NCI-H187 treated with DMSO at 0.1 percent for 48 hours (cell line): ENCODE measurements at regions not wholly inside any gene's neighbourhood (a gene's known extent, or its start where the extent isn't known, plus 50 kb on each side); places are given as distances from the start of the nearest gene placed in this dataset.
"Not testable (repeated sequence)": the region's sequence is repeated elsewhere in the genome, so short reads cannot be mapped to it uniquely, and the experiment has no call there.

Experiments
- DNase-seq: peaks from one replicate; lab custom pipeline; 2025; lab: John Stamatoyannopoulos, UW

DNA sequence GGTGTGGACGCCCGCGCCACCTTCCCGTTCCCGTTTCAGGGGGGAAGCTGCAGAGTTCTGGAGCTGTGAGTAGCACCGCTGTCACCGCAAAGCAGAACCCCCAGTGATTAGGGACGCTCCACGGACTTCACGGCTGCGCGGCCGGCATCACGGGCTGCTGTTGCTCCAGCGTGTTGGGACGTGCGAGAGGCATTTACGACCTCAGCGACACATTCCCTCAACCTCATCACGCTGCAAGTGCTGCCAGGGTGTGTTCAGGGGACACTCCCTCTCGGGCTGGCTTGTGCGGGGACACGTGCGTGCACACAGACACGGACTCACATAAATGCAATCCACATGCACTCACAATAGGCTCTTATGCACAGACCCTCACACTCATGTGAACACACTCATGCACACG is 187.9 kb downstream of the NPIPB11 start:
- not testable (repeated sequence) for DNase-seq

GRCh38 chr16:29218171-29218570 is 188.3 kb downstream of the NPIPB11 start:
- DNase-seq = not testable (repeated sequence)

DNA sequence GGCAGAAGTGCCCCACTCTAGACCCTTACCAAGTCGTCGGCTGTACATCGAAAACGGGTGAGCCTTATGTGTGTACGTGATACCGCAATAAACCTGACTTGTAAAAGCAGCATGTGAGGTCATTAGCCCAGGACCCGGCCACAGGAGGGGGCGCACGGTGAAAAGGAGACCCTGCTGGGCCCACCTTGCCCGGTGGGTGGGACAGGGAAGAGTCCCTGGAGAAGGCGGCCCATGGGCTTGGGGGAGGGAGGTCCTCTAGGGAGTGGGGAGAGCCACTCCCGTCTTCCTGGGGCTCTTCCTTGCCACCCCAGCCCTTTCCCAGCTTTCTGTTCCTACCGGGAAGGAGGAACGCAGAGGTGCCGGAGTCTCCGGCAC is 188.8 kb downstream of the NPIPB11 start:
- not testable (repeated sequence) for DNase-seq

- not testable (repeated sequence) for DNase-seq
Observed at GRCh38 chr16:29217104-29217751, 189.3 kb downstream of the NPIPB11 start.

GRCh38 chr16:29213770-29214169 is 192.7 kb downstream of the NPIPB11 start:
- DNase-seq = not testable (repeated sequence)

- not testable (repeated sequence) for DNase-seq
Observed at GRCh38 chr16:29213251-29213650, 193.3 kb downstream of the NPIPB11 start.

DNA sequence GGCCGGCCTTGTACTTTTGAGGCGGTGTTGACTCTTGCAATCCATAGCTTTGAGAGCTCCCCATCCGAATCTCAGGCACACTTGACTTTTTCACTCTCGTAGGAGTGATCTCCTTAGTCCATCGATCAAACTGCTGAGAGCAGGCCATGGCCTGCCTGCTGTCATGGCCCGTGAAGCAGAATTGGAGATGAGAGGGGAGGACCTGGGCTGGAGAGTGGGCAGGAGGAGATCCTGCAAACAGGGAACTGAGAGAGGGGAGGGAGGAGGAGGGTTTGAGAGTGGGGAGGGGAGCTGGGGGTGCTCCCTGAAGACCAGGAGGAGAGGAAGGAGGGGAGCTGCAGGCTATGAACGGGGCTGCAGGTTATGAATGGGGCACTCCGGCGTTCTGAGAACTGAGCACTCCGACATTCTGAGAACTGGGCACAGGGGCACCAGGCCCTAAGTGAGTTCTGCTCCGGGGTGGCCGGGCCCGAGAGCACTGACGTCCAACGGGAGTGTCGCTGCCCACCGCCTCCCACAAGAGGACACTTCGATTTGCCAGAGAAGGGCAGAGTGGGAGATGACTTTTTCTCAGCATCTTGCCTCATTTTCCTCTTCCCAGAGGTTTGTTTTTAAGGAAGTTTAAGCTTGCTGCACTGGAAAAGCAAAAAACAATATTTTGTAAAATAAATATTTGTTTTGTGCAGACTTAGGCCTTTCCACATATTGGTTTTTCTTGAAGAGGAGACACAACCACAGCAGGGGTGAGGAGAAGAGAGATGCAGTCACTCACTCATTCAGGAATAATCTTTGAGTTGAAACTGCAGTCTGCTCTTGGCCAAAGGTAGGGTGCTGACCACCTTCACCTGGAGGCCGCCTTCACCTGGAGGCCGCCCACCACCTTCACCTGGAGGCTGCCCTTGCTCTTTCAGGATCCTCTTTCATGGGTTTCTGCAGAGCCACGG is 194.2 kb downstream of the NPIPB11 start:
- not testable (repeated sequence) for DNase-seq

- not testable (repeated sequence) for DNase-seq
Observed at GRCh38 chr16:29211456-29211855, 195.1 kb downstream of the NPIPB11 start.

GRCh38 chr16:29210299-29211150 is 196.0 kb downstream of the NPIPB11 start:
- DNase-seq = not testable (repeated sequence)

DNA sequence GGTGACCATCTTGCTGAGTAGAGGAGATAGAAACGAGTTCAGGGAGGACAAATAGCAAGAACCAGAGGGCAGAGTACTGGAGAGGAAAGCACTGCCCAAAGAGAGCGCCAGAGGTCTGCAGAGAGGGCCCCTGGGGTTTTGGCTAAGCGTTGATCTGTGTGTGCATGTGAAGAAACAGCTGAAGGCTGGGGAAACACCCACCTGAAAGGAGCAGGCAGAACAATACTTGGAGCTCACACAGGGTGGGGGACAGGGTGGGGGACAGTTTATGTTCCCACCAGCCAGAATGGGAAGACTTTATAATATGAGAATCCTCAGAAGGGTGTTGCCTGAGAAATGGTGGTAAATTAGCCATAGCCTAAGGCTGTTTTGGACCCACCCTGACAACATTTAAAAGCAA is 200.4 kb downstream of the NPIPB11 start:
- not testable (repeated sequence) for DNase-seq

DNA sequence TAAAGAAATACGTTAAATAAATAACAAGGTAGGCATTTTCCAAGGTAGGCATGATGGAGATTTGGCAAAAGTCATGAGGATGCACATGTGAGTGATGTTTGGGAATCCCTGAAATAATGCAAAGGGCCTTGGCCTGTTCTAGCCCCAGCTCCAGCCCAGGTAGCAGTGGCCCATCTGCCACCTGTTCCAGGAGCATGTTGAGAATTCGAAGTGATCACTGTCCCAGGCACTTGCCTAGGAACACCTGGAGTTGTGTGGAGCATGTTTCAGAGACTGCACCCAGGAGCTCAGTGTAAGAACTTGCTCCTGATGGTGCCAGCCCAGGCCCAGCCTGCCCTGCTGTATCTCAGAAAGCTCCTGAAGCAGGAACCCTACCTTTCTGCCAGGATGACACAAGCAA is 201.4 kb downstream of the NPIPB11 start:
- DNase-seq = not testable (repeated sequence)

- DNase-seq = no peak
Observed at GRCh38 chr16:29204806-29205135, 201.7 kb downstream of the NPIPB11 start.

- not testable (repeated sequence) for DNase-seq
Observed at GRCh38 chr16:29203933-29204805, 202.3 kb downstream of the NPIPB11 start.

- not testable (repeated sequence) for DNase-seq
Observed at GRCh38 chr16:29203046-29203932, 203.2 kb downstream of the NPIPB11 start.

DNA sequence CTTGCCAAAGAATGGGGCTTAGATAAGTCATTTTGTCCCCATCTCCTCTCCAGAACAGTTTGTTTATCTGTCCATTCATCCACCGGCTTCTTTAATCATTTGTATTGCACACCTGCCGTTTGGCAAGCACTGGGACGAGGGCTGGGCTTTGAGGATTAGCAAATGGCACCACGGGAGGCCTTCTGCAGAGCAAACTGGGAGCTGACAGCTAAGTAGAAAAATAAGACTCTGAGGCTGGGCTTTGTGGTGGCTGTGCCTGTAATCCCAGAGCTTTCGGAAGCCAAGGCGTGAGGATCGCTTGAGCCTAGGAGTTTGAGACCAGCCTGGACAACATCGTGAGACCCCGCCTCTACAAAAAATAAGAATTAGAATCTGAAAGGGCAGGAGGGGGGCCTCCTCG is 203.9 kb downstream of the NPIPB11 start:
- not testable (repeated sequence) for DNase-seq

DNA sequence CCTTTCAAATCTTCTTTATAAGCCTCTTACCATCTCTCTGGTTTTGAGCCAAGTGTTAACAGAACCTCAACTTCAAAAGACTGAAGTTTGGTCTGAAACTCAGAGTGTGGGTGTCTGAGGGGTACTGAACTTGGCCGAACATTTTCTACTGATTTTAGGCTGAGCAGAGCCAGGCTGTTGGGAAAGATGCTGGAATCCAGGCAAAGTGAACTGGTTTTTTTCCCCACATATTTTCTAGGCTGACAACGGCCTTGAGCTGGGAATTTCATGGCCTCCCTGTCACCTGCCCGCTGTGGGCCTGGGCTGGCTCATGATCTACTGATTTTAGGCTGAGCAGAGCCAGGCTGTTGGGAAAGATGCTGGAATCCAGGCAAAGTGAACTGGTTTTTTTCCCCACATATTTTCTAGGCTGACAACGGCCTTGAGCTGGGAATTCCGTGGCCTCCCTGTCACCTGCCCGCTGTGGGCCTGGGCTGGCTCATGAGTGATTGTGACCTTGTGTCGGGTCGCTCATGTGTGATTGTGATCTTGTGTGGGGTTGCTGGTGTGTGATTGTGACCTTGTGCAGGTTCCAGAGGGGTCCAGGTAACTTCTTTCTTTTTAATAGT is 204.4 kb downstream of the NPIPB11 start:
- DNase-seq = not testable (repeated sequence)

DNA sequence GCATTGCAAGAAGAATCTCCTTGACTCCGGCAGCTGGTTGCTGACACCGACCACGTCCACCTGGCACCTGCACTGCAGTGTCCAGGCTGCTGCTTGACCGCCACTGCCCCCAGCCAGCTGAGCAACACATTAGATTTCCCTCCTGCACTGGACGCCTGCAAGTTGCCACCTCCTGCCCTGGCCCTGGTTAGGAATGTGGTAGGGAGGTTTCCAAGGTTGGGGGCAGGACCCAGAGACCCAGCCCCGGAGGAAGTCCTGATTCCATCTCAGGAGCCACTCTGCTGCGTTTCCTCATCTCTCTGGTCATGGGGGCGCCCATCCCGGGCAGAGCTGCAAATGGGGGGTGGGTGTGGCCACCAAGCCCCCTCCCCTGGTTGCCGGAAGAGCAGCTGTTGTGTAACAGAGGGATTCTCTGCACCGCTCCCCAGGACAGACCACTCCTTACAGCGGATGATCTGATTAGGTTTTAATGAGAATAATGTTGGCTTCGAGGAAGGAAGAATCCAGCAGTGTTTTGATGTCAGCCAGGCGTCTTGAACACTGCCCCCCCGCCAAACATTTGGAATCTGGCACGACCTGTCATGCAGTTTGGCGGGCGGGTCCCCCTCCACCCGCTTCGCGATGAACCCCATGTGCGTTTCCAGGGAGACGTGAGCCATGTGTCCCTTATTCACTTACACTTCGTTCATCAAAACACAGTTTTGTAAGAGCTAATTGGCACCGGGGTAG is 205.1 kb downstream of the NPIPB11 start:
- DNase-seq = not testable (repeated sequence)

DNA sequence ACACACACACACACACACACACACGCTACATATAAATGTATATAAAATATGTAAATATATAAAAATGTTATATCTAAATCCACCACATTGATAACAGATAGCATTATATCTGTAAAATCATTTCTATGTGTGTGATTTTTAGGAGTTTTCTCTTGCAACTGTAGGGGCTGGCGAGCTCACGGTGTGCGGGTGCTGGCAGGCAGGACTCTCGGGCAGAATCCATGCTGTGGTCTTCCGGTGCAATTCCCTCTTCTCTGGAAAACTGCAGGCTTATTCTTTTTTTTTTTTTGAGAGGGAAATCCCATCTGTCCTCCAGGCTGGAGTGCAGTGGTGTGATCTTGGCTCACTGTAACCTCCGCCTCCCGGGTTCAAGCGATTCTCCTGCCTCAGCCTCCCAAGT is 205.8 kb downstream of the NPIPB11 start:
- DNase-seq = not testable (repeated sequence)

- DNase-seq = not testable (repeated sequence)
Observed at GRCh38 chr16:29200135-29200601, 206.3 kb downstream of the NPIPB11 start.
